ENCODE measurements at regions not wholly inside any gene's neighbourhood (a gene's known extent, or its start where the extent isn't known, plus 50 kb on each side); places are given as distances from the start of the nearest gene placed in this dataset.

DNA sequence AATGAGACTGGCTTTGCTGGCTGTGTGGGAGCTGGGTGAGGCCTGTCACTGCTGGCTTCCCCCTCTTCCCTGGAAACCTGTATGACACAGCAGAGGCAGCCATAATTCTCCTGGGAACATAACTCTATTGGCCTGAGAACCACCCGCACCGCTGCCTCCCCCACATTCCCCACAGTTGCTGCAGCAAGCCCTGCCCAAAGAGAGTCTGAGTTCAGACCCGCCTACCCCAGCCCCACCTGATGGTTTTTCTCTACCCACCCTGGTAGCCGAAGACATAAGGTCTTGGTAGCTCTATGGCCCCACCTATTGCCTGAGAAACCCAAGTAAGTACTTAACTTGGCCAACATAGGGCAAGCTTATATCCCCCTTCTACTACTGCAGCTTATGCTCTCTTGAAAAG, 174.8 kb downstream of the C11orf91 start:
- no peak for DNase-seq

GRCh38 chr11:33521384-33521783, 179.2 kb downstream of the C11orf91 start:
- no peak for DNase-seq

DNA sequence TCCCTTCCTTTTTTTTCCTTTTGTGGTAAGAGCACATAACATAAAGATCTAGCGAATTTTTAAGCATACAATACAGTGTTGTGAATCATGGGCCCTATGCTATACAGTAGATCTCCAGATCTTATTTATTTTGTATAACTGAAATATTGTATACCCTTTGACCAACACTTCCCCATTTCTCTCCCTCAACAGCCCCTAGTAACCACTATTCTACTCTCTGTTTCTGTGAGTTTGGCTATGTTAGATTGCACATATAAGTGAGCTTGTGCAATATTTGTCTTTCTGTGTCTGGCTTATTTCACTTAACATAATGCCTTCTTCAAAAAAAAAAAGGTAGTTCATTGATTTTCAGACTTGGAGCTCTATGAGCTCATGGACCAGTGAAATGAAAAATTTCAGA, 180.5 kb downstream of the C11orf91 start:
- DNase-seq = no peak

- DNase-seq = no peak
These were observed 185.3 kb downstream of the C11orf91 start for GRCh38 chr11:33515347-33515746.

DNA sequence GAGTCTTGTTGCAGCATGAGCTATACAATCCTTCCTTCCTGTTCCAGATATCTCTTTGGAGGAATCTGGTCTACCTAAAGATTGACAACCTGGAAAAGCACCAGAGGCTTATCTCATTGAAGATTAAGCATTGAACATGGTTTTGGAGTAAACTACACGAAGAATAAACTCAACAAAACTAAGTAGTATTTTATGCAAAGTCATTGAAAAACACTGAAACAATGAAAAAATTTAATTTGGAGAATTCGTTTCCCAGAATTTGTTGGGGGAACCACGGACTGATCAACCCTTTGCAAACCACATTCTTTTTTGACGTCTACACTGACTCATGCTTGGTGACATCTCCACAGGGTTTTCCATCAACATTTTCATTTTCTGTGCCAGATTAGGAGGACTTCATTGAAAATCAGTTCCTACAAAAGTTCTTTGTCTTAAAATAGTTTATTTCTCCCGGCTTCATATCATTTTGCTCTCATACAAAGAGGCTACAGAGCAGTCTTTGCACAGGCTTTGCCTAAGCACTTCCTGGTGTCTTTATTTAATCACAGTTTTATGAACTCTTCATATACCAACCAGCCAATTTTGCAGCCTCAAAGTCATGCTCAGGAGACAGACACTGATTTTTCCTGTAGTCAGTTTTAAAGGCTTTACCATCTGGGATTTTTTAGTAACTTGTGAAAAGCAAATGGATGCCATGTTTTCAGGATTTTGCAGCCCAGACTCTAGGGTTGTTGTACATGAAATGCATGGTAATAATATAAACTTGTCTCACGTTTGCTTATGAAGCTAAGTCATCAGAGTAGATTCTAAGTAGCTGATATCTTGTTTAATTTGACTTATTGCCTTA, 186.3 kb downstream of the C11orf91 start:
- DNase-seq = no peak

DNA sequence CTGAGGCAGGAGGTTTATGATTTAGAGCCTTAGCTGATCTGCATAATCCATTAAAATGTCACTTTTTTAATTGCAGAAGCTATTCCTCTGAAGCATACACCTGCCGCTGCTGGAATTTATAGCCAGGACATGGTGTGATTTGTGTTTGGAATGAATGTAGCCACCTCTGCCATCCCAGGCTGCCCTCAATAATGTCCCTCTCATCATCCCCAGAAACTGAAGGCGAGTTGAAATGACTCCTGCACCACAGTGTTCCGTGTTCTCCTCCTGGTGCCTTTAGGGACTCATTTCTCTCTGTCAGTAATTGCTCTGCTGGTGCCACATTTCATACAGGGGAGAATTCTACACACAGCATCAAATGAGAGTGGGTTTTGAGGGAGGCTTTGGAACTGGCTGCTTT, 191.0 kb downstream of the C11orf91 start:
- no peak for DNase-seq

- DNase-seq = no peak
These were observed 192.7 kb downstream of the C11orf91 start for GRCh38 chr11:33507967-33508366.

- no peak for DNase-seq
These were observed 193.3 kb downstream of the C11orf91 start for GRCh38 chr11:33507356-33507755.

- no peak for DNase-seq
These were observed 195.5 kb downstream of the C11orf91 start for GRCh38 chr11:33505093-33505492.

- peak; percentile 71 for DNase-seq
These were observed 199.7 kb downstream of the C11orf91 start for GRCh38 chr11:33500861-33501479.

- no peak for DNase-seq
These were observed 200.3 kb downstream of the C11orf91 start for GRCh38 chr11:33500332-33500731.

DNA sequence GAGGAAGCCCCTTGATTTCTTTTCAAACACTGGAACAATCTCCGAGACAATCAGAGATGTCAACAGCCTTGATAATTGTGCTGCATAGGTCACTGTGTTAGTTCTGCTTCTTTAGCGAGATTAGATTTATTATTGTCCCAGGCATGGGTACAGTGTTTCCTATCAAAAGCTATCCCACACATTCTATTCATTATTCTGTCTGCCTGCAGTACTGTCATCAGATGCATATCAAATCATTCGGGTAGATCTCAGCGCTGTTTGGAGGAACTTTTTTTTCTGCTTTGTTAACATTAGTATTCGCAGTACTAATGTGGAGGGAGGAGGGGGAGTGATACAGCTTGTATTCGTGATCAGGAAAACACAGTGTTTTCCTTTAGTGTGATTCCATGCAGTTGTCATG, 208.0 kb downstream of the C11orf91 start:
- no peak for DNase-seq

- DNase-seq = no peak
These were observed 209.7 kb downstream of the C11orf91 start for GRCh38 chr11:33490842-33491370.

DNA sequence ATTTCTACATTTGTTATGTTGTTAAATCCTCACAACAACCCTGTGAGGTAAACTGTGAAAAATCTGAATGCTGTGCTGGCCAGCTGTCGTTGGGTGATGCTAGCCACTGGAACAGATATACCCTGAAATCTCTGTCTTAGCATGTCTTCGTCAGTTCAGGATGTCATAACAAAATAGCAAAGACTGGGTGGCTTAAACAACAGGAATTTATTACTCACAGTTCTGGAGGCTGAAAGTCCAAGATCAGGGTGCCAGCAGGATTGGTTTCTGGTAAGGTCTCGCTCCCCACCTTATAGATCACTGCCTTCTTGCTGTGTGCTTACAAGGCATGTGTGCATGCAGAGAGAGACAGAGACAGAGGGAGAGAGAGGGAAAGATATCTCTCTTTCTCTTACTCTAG, 211.7 kb downstream of the C11orf91 start:
- no peak for DNase-seq

DNA sequence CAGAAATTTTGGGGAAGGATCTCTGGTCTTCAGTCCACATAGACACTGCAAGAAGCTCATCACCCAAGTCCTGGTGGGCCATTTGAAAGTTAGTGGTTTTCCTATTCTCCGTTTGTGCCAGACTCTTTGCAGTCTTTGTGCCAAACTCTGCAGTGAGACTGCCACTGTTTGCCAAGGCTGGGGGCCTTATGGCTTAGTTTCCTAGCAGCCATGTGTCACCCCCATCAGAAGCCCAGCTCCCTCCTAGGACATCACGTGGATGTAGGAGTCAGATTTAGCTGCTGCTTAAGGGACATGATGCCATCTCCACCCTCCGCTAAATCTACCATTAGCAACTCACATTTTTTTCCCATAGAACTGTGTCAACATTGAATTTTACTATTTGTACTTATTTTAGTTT, 220.0 kb downstream of the C11orf91 start:
- no peak for DNase-seq

GRCh38 chr11:33479231-33479630, 221.4 kb downstream of the C11orf91 start:
- no peak for DNase-seq

DNA sequence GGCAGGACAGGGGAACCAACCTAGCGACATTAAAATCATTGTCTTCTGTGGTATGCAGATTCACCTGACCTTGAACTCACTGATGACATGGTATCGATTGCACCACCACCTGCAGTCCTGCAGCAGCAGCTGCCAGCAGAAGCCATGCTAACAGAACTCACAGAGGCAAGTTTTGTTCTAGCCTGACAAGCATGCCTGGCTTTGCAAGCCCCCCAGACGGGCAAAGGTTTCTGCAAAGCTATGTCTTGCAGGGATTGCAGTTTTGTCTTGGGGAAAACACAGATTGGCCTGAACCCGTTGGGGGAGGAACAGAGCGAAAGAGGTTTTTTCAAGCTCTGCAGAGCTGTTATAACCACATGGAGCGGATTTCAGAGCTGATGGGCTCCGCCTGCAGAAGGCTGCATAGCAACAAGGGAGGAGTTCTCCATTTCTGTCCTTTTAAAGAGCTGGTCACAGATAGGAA, 221.0 kb downstream of the HIPK3 start:
- peak; percentile 13 for DNase-seq

GRCh38 chr11:33476945-33477606, 219.9 kb downstream of the HIPK3 start:
- no peak for DNase-seq

- peak; percentile 66 for DNase-seq
These were observed 218.8 kb downstream of the HIPK3 start for GRCh38 chr11:33475993-33476392.

DNA sequence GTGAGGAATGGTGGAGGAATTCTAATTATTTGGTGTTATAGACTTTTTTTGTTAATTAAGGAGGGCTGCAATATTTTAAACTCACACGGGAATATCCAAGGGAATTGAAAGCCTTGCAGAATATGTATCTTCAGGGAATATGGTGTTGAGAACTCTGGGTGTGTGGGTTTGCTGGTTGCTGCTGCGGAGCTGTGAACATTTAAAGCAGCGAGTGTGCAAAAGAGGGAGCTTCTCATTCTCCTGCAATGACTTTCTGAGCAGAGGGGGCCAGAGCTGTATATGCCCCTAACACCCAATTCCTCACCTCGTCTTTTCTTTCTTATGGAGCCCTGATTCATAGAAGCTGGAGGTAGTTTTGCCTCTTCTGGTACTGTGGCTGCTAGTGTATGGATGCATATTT, 217.7 kb downstream of the HIPK3 start:
- no peak for DNase-seq

DNA sequence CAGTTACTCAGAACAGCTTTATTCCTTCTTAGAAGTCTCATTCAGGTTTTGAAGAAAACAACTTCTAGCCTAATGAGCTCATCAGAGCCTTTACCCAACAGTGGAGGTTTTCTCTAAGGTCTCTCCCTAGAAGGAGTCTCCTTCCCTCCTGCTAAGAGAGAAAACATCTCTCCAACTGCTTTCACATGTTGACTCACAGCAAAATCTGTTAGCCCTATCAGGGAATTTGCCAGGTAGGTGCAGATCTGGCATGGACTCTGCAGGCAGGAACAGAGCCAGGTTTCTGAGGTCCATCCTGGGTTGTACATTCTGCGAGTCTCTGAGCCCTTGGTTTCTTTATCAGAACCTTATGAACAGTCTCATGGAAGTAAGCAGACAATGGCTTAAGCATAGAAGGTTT, 214.4 kb downstream of the HIPK3 start:
- DNase-seq = no peak

- DNase-seq = no peak
These were observed 210.8 kb downstream of the HIPK3 start for GRCh38 chr11:33467966-33468365.

DNA sequence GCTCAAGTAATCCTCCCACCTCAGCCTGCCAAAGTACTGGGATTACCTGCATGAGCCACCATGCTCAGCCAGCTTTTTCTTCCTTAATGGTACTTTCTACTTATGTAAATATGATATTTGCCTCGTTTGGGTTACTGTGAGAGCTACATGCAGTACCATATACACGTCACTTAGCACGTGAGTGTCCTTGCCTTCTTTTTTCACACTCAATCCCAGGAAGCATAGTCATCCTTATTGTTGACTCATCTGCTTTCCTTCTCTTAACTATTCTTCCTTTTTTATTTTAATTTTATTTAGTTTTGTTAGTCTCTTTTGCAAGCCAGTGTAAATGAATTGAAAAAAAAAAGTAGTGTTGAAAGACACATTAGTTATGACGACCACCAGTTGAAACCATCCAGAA, 205.9 kb downstream of the HIPK3 start:
- no peak for DNase-seq

Measured in left kidney (tissue), 1 donor.